CD4-positive, alpha-beta T cell treated with Interleukin-15 for 1 hour (primary cell): ENCODE measurements at regions not wholly inside any gene's neighbourhood (a gene's known extent, or its start where the extent isn't known, plus 50 kb on each side); places are given as distances from the start of the nearest gene placed in this dataset.

Experiments used
- DNase-seq: peaks from one replicate; pipeline ENCODE4 v3.0.0-alpha.2; 2020

DNA sequence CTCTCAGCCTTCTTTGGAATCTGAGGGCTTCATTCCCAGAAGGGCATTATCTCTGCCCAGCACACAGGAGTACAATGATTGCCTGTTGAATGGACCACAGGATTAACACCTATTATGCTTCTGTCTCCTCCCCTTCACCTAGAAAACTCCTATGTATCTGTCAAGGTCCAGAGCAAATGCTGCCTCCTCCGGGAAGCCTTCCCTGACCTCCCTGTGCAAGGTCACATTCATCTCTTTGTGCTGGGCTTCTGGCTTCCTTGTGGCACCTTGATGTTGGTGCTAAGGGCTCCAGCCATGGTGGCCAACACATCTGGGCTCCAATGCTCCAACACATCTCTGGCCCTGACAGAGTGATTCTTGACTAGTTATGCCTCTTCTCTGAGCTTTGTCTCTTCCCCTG lies 49.9 kb upstream of the ATP2B2 start:
- no peak for DNase-seq

- DNase-seq = no peak
These were observed 50.9 kb upstream of the ATP2B2 start for GRCh38 chr3:10556312-10556711.

GRCh38 chr3:10557250-10557649 lies 51.9 kb upstream of the ATP2B2 start:
- no peak for DNase-seq

GRCh38 chr3:10557781-10558373 lies 52.5 kb upstream of the ATP2B2 start:
- no peak for DNase-seq

DNA sequence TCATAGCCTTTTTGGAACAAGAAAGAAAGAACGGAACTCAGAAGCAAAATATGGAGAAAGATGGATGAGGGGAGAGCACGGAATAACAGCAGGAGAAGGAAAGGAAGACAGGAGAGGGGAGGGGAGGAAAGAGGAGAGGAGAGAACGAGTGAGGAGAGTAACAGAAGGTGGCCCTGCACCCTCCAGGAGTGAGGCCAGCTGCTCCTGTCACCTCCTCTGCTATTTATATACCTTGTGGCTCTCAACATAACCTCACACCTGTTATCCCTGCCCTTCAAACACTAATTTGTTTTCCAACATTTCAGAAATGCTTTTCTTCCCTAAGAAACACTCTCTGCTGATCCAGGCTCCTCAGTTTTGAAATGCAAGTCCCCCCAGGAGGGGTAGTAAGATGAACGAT lies 53.4 kb upstream of the ATP2B2 start:
- no peak for DNase-seq

GRCh38 chr3:10560060-10560861 lies 54.9 kb upstream of the ATP2B2 start:
- DNase-seq = no peak

GRCh38 chr3:10561162-10561945 lies 56.0 kb upstream of the ATP2B2 start:
- DNase-seq = no peak

DNA sequence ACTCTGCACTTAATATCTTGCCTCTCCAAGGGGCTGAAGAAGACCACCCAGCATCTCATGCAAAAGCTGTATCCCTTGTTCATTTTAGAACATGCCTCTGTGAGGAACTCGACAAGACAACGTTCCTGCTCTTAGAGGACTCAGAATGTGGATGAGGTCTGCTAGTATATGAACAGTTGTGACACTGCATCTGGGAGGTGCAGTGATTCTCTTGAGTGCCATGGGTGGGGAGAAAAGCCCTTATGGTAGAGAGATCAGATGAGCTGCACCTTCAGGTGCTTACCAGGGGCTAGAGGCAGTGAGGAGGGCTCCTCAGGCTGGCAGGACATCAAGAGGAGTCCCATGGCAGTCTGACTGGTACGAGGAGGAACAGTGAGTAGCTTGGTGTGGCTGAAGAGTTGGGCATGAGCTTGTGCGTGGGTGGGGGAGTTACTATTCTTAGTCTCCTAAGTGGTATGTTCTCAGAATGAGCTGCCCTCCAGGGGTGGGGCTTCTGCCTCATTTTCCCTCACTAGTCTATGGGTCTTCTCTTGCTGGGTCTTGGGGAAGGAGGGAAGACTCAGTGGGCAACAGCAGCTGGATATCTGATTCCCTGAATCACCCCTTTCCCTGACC lies 56.7 kb upstream of the ATP2B2 start:
- DNase-seq = no peak

GRCh38 chr3:10563396-10563795 lies 58.0 kb upstream of the ATP2B2 start:
- no peak for DNase-seq

DNA sequence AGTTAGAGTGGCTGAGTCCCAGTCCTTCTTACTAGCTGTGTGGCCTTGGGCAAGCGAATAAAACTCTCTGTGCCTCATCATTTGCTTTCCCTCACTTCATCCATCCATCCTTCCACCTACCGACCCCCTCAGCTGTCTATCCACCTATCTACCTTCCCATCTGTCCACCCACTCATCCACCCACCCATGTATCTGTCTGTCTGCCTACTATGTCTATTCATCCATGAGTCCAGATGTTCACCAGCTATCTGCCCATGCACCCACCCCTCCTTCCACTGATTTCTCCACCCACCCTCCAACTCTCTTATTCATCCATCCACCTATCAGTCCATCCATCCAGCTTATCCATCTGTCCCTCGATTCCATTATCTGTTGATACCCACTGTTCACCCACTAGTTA lies 60.4 kb upstream of the ATP2B2 start:
- DNase-seq = no peak

- DNase-seq = no peak
These were observed 61.1 kb upstream of the ATP2B2 start for GRCh38 chr3:10566451-10566850.

- DNase-seq = no peak
These were observed 63.2 kb upstream of the ATP2B2 start for GRCh38 chr3:10568549-10568948.

DNA sequence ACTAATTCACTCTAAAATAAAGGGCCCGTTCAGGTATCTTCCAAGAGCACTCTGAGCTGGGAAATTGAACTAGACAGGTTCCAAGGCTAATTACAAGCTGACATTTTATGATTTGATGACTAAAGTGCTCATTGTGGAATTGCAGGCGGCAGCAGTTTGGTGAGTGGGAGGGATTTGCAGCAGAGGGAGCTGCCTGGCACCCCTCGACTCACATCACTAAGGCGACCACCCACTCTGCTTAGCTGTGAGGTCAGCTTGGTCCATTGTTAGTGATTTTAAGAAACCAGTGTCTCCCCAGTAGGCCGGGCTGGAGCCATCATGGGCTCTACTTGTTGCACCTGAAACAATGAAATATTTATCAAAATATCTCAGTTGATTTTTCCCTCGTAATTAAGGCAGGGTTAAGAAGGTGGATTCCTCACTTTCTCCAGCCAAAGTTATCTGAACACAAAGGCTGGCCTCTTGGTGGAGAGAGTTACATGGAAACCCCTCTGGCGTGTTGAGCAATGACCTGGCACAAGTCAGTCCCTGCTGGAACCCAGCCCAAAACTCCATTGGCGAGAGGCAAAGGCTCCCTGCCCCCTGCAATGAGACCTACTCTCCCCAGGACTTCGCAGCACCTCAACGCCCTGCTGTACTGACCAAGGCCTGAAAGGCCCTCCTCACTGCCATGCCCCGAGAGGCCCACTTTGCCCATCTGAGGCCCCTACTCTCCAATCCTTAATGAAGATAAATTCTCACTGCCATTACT lies 65.0 kb upstream of the ATP2B2 start:
- DNase-seq = no peak

GRCh38 chr3:10574101-10574620 lies 68.8 kb upstream of the ATP2B2 start:
- no peak for DNase-seq

GRCh38 chr3:10575601-10576160 lies 70.3 kb upstream of the ATP2B2 start:
- DNase-seq = no peak

DNA sequence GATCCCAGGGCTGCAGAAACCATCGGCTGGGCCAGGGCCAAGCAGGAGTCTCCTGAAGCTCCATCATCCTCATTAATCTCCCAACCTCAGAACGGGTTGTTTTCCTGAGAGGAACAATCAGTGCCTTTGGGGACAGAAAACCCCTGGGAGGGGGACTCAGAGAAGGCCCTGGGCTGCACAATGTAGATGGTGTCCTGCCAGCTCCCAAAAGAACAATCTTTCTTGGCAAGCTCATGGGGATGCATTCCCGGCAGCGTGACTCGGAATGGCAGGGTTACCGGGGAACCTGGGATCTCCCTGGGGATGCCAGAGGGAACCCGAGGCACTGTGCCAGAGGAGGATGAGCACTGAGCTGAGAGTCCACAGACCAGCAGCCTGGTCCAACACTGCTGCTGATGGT lies 72.1 kb upstream of the ATP2B2 start:
- no peak for DNase-seq

GRCh38 chr3:10580426-10580825 lies 75.0 kb upstream of the ATP2B2 start:
- no peak for DNase-seq

- no peak for DNase-seq
These were observed 75.9 kb upstream of the ATP2B2 start for GRCh38 chr3:10581251-10581650.

GRCh38 chr3:10581716-10582115 lies 76.3 kb upstream of the ATP2B2 start:
- DNase-seq = no peak

DNA sequence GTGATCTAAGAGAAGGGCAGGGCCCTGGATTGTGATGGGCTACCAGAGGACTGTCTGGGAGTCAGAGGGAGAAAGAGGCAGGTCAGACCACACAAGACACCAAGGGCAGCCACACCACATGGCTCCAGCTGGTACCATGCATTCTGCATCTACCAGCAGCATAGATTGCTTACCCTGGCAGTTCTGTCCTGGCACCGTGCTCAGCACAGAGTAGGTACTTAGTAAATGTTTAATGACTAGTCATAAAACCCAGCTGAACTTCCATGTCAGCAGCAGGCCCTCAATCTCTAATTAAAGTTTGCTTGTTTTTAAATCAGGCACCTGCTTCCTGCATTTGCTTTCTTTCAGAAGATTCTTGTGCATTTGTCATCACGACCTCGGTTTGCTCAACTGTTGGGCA lies 77.3 kb upstream of the ATP2B2 start:
- DNase-seq = no peak

GRCh38 chr3:10583798-10584708 lies 78.7 kb upstream of the ATP2B2 start:
- no peak for DNase-seq
